GM23248 (cell line): ENCODE measurements at regions not wholly inside any gene's neighbourhood (a gene's known extent, or its start where the extent isn't known, plus 50 kb on each side); places are given as distances from the start of the nearest gene placed in this dataset.

Source experiments
- EZH2 ChIP-seq: fragments of 200-600 bp; sonication (generic); IDR thresholded peaks from 2 replicates; pipeline ENCODE4 v1.6.1; 2018; ENCODE audit warnings: antibody characterized with exemption, mild to moderate bottlenecking; ENCODE audit not compliant: insufficient read depth, poor library complexity, severe bottlenecking
- EZH2phosphoT487 ChIP-seq: fragments of 200-600 bp; sonication (generic); IDR thresholded peaks from 2 replicates; pipeline ENCODE4 v1.6.1; 2018; ENCODE audit warnings: antibody characterized with exemption, moderate library complexity, mild to moderate bottlenecking, low read depth; ENCODE audit not compliant: insufficient read depth

DNA sequence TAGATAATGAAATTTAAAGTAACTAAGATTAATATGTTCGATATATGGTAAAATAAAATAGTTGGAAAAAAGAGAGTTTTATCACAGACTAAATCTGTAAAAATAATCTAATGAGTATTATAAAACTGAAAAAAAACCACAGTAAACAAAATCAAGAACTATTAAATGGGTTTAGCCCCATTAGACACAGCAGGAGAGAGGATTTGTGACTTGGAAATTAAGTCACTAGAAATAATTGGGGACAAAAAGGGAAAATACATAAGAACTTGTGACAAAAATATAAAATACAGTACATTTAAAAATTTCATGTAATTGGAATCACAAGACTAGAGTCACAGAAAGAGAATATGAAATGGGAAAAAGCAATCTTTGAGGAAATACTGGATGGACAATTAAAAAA is 1114.6 kb upstream of the KLHL29 start:
- TF ChIP-seq EZH2 (no peak), EZH2phosphoT487 (no peak)
